HG03159 (cell line): ENCODE measurements at regions not wholly inside any gene's neighbourhood (a gene's known extent, or its start where the extent isn't known, plus 50 kb on each side); places are given as distances from the start of the nearest gene placed in this dataset.

Source experiments
- ATAC-seq: cut with Tn5 transposase; IDR thresholded peaks from one replicate; pipeline ENCODE4 v1.9.1; 2021; ENCODE audit warnings: mild to moderate bottlenecking, moderate library complexity; ENCODE audit not compliant: unreplicated experiment

DNA sequence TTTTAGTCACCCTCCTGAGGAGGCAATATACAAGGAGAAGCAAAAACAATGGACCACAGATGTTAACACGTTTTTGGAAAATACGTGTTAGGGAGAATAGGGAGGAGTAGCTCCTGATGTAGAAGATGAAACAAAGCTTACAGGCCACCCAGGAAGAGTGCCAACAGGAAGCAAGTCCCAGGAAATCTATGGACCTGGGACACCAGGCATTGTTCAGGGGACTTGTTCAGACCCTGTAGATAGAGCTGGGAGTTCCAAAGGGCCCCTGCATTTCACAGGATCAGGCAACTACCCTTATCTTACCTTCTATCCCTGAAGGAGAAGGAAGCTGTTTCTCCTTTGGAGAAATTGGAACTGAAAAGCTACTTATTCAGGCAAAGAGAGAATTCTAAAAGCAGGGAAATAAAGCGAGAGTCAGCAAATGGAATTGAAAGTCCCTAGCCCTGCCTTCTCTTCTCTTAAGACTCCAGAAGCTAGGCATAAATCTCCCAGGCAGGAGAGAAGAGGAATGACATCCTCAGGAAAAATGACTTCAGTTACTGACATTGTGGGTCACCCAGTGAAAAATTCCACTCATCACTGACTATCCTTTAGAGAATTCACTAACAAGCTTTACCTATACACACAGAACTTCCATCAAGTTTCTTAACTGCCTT is 77.7 kb upstream of the FAM3C start:
- ATAC-seq = no peak

DNA sequence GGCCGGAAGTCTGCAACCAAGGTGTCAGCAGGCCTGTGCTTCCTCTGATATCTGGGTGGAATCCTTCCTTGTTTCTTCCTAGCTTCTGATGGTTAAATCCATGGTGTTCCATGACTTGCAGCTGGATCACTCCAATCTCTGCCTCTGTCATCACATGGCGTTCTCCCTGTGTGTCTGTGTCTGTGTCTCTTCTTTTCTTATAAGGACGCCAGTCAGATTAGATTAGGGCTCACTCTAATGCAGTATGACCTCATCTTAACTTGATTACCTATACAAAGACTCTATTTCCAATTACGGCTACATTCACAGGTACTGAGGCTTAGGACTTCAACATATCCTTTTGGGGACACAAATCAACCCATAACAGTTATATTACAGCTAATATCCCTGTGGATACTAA is 70.3 kb upstream of the FAM3C start:
- ATAC-seq = no peak

DNA sequence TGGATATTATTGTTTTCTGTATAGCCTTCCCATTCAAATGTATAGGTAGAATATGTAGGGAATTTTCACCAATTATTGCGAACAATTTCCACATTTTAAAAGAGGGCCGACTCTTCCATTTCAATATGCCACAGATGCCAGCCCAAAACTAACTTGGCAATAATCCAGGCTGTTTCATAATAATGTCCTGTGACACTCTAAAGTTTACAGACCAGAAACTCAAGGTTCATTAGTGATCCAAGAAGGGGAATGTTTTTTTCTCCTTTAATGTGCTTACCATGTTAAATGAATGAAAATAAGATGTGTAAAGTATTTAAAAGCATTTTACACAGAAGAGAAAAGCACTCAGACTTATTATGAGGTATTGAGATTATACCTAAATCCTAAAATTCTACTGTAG is 63.0 kb upstream of the FAM3C start:
- ATAC-seq = no peak

DNA sequence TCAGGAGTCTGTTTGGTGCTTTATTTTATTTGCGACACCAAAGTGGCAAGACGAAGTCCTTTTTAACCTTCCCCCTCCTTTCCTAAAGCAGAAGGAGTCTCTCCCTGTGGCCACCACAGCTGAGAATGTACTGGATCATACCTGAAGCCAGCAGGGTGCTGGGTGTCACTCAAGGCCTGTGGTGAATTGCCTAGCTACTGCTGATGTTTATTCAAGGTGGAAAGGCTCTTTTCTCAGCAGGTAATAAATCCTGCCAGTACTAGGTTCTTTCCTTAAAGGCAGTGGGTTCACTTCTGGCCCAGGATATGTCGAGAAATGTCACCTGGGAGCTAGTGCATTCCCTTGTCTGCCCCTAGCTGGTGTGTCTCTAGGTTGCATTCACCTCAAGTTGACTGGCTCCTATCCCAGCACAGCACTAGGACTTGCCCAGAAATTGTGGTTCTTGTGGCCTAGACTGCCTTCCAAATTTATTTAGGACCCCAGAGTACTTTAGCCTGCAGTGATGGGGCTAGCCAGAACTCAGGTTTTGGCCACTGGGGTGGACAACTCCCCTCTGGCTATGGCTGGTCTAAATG is 60.8 kb upstream of the FAM3C start:
- no peak for ATAC-seq

DNA sequence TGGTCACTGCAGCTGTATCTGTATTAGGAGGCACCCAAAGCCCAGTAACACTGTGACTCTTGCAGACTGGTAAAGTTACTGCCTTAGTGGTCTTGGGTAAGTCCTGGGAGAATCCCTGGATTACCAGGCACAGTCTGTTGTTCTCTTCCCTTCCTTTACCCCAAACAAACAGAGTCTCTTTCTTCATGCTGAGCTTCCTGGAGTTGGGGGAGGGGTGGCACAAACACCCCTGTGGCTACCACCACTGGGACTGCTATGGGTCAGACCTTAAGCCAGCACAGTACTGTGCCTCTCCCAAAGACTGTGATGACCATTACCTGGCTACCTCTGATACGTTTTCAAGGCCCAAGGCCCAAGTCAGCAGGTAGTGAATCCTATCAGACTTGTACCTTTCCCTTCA is 59.9 kb upstream of the FAM3C start:
- ATAC-seq = no peak

DNA sequence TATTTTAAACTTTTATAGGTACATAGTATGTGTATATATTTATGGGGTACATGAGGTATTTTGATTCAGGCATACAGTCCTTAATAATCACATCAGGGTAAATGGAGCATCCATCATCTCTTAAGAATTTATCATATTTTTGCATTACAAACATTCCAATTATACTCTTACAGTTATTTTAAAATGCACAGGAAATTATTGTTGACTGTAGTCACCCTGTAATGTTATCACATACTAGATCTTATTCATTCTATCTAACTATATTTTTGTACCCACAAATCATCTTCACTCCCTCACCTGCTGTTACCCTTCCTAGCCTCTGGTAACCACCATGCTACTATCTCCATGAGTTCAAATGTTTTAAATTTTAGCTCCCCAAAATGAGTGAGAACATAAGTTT is 56.3 kb upstream of the FAM3C start:
- no peak for ATAC-seq

DNA sequence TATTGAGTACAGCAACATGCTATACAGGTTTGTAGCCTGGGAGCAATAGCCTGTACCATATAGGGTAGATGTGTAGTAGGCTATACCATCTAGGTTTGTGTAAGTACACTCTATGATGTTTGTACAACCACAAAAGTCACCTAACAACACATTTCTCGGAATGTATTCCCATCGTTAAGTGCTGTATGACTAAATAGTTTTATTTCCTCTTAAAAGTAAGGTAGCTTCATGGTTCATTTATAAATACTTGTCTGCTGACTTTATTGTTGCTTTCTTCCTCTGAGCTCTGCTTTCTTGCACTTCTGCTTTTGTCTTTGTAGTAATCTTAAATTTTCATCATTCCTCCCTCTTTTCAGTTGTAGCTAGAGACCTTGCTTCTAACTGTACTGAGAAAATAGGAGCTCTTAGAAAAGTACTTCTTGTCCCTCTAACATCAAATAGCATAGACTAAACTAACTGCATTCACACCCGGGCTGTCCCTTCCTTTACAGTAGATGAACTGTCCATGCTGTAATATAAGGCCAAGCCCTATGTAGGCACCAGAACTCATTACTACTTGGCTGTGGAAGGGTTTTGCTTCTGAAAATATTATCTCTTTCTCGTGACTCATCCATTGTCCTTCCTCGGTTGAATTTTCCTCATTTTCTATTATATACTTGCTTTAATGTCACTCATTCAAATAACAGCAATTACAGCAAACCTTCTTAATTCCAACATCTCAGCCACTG is 55.4 kb upstream of the FAM3C start:
- ATAC-seq = no peak

DNA sequence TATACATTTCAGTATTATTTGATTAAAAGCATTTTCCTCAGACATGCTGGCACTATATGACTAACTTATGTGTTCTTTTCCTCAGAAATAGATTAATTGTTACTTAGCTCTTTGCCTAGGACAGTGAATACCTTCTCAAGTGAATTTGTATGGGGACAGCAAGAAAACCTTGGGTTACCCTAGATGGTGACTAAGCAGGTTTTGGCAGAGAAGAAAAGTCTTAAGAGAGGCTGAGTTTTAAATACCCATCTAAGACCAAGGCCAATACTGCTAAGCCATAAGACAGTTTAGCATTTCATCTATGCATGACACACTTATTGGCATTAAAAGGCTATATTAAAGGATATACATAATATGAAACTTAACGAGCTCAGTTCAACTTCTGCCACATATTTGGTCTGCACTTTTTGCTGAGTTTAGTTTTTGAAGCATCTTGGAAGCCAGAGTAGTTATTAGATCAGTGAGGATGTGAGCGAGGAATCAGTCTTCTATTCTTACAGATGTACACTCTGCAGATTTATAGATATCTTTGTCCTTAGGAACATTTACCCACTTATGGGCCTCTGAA is 54.6 kb upstream of the FAM3C start:
- no peak for ATAC-seq

DNA sequence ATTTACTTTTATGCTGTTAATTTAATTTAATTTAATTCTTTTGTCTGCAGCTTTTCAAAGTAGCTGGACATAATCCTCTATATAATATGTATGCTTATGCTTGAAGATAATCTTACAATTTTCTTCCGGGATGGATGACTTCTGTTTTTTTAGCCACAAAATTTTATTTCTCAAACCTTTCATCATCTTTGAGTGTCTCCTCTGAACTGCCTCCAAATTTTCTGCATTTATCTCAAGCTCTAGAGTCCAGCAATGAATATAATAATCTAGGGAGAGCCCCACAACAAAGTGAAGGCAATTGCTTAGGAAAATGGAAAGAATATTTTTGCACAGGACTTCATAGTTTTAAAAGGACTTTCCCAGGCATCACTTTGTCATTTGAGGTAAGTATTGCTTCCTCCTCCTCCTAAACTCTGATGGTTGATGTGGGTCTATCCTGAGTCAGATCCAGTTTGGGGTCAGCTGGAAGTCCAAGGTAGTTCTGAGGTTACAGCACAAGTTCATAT is 53.7 kb upstream of the FAM3C start:
- no peak for ATAC-seq

DNA sequence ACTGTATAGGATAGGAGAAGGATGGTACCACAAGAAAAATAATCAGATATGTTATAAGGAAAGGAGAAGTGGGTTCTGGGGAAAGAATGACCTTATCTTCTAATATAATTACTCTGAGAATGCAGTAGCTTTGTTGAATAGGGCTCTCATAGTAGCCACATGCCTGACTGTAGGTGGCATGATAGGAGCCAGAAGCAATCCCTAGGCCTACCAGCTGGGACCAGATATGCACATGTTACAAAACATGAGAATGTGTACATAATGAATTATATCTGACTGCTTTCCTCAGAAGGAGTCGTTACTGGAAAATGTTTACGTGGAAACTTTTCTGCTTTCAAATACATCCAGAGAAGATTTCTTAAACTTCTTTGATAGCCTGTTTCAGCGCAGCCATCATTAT is 53.2 kb upstream of the FAM3C start:
- no peak for ATAC-seq

DNA sequence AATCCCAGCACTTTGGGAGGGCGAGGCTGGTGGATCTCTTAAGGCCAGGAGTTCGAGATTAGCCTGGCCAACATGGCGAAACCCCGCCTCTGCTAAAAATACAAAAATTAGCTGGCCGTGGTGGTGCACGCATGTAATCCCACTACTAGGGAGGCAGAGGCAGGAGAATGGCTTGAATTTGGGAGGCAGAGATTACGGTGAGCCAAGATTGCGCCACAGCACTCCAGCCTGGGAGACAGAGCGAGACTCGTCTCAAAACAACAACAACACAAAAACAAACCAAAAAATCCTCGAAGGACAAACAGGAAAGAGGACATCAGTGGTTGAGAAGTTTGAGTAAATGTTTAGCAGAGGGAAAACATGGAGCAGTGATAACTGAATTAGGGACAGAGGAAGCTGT is 52.3 kb upstream of the FAM3C start:
- ATAC-seq = no peak

DNA sequence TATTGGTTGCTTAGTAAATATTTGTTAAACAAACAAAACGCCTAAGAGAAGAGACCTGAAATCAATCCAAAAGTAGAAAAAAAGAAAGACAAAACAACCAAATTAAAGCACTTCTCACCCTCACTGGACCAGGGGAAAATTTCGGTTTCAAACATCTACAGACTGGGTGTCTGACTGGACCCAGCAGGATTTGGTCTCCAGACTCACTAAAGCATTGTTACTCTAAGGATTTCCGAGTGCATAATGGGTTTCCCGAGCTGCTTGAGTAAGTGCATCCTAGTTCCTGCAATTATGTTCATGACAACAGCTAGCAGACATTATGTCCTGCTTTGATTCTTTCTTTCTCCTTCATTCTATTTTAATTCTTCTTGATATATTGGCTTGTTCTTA is 51.8 kb upstream of the FAM3C start:
- no peak for ATAC-seq

DNA sequence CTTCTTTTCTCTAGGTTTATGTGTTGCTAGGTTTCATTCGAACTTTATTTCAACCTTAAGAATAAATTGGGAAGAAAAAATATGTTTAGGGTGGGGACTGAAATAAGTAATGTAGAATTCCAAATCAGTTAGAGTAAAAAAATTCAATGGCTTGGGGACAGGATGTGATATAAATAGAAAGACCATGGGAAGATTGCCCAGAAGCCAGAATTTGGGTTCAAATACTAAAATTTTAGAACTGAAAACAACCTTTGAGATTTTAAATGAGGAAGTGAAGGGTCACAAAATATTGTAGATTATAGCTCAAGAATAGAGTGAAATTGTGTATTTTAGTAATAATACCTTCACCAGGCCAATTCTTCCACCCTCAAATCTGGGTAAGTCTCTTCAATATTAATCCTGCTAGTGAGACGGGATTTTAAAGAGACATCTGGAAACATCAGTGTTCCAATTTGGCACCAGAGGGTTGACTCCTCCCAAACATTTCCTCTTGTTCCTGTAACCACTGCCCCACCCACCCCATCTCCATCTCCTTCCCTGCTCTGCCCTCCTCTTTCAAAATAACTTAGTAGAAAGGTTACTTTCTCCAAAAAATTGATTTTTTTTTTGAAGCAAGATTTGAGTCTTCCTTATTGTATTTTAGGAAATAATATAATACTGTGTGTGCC is 51.3 kb upstream of the FAM3C start:
- no peak for ATAC-seq

DNA sequence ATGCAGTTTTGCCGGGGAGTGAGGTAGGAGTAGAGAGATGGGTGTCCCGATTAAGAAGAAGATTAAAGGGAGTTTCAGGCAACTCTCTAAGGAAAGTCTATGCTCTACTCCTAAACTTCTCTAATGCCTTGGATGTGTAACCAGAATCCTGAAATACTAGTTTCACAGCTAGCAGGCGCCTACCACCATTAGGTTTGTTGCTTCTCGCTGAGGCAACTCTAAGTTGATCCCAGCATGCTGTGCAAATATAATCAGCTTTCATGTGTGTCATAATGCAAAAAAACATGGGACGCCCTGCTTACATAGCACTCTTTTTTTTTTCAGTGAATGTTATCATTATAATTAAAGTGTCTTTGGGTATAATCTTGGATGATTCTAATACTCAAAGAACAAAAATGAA is 50.4 kb upstream of the FAM3C start:
- no peak for ATAC-seq
